ENCODE measurements at regions not wholly inside any gene's neighbourhood (a gene's known extent, or its start where the extent isn't known, plus 50 kb on each side); places are given as distances from the start of the nearest gene placed in this dataset.

DNA sequence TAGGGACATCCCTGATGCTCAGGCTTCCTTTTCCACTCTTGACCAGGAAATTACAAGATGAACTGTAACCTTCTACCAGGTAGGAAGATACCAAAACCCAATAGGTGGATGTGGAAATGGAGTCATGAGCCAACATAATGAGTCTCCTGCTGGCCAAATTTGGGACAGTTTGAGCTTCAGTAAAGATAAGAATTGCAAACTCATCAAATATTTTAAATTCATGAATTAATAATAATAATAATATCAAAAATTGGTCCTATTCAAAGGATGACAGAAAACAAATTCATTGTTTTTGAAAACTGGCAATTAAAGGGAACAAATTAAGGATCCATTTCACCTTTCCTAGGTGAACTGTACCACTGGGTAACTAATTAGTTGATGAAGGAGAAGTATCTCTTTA is 309.7 kb downstream of the NEK10 start (continued):
- TF ChIP-seq, protein P1, sequence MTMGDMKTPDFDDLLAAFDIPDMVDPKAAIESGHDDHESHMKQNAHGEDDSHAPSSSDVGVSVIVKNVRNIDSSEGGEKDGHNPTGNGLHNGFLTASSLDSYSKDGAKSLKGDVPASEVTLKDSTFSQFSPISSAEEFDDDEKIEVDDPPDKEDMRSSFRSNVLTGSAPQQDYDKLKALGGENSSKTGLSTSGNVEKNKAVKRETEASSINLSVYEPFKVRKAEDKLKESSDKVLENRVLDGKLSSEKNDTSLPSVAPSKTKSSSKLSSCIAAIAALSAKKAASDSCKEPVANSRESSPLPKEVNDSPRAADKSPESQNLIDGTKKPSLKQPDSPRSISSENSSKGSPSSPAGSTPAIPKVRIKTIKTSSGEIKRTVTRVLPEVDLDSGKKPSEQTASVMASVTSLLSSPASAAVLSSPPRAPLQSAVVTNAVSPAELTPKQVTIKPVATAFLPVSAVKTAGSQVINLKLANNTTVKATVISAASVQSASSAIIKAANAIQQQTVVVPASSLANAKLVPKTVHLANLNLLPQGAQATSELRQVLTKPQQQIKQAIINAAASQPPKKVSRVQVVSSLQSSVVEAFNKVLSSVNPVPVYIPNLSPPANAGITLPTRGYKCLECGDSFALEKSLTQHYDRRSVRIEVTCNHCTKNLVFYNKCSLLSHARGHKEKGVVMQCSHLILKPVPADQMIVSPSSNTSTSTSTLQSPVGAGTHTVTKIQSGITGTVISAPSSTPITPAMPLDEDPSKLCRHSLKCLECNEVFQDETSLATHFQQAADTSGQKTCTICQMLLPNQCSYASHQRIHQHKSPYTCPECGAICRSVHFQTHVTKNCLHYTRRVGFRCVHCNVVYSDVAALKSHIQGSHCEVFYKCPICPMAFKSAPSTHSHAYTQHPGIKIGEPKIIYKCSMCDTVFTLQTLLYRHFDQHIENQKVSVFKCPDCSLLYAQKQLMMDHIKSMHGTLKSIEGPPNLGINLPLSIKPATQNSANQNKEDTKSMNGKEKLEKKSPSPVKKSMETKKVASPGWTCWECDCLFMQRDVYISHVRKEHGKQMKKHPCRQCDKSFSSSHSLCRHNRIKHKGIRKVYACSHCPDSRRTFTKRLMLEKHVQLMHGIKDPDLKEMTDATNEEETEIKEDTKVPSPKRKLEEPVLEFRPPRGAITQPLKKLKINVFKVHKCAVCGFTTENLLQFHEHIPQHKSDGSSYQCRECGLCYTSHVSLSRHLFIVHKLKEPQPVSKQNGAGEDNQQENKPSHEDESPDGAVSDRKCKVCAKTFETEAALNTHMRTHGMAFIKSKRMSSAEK (CRISPR knock-in tag; IDR thresholded peaks at IDR 0.05; ENCODE audit: borderline replicate concordance), result no peak
- TF ChIP-seq, protein P2, sequence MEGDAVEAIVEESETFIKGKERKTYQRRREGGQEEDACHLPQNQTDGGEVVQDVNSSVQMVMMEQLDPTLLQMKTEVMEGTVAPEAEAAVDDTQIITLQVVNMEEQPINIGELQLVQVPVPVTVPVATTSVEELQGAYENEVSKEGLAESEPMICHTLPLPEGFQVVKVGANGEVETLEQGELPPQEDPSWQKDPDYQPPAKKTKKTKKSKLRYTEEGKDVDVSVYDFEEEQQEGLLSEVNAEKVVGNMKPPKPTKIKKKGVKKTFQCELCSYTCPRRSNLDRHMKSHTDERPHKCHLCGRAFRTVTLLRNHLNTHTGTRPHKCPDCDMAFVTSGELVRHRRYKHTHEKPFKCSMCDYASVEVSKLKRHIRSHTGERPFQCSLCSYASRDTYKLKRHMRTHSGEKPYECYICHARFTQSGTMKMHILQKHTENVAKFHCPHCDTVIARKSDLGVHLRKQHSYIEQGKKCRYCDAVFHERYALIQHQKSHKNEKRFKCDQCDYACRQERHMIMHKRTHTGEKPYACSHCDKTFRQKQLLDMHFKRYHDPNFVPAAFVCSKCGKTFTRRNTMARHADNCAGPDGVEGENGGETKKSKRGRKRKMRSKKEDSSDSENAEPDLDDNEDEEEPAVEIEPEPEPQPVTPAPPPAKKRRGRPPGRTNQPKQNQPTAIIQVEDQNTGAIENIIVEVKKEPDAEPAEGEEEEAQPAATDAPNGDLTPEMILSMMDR (IDR thresholded peaks at IDR 0.05), result no peak
- TF ChIP-seq ATF1 (CRISPR knock-in tag; IDR thresholded peaks at IDR 0.05), result no peak

Data from WTC11 (cell line).